ENCODE measurements at regions not wholly inside any gene's neighbourhood (a gene's known extent, or its start where the extent isn't known, plus 50 kb on each side); places are given as distances from the start of the nearest gene placed in this dataset.

DNA sequence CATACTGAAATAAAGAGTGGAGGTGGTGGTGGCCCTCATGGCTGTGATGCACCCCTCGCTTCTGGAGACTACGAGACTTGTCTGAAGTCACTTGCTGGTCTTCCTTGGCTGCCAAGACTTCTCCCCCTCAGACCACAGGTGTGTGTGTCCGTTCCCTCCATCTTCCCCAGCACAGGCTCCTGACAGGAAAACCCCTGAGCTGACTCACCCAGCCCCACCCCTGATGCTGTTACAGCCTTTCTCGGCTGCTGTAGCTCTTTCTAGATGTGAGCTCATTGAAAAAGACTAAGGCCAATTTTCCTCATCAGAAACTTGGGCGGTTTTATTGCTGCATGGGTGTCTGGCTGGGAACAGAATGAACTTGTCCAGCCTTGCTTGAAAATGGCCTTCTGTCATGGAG, 296.9 kb downstream of the TMEM114 start:
- TF ChIP-seq FOXM1 (IDR thresholded peaks at IDR 0.05; ENCODE audit: borderline replicate concordance, low read depth) (no peak), YY1 (IDR thresholded peaks at IDR 0.05; ENCODE audit: low read depth) (no peak), RAD21 (IDR thresholded peaks at IDR 0.05; ENCODE audit: low read depth) (no peak), TAF1 (IDR thresholded peaks at IDR 0.05; ENCODE audit: low read depth) (no peak), TEAD4 (IDR thresholded peaks at IDR 0.05) (no peak)
- TF ChIP-seq, protein P1, sequence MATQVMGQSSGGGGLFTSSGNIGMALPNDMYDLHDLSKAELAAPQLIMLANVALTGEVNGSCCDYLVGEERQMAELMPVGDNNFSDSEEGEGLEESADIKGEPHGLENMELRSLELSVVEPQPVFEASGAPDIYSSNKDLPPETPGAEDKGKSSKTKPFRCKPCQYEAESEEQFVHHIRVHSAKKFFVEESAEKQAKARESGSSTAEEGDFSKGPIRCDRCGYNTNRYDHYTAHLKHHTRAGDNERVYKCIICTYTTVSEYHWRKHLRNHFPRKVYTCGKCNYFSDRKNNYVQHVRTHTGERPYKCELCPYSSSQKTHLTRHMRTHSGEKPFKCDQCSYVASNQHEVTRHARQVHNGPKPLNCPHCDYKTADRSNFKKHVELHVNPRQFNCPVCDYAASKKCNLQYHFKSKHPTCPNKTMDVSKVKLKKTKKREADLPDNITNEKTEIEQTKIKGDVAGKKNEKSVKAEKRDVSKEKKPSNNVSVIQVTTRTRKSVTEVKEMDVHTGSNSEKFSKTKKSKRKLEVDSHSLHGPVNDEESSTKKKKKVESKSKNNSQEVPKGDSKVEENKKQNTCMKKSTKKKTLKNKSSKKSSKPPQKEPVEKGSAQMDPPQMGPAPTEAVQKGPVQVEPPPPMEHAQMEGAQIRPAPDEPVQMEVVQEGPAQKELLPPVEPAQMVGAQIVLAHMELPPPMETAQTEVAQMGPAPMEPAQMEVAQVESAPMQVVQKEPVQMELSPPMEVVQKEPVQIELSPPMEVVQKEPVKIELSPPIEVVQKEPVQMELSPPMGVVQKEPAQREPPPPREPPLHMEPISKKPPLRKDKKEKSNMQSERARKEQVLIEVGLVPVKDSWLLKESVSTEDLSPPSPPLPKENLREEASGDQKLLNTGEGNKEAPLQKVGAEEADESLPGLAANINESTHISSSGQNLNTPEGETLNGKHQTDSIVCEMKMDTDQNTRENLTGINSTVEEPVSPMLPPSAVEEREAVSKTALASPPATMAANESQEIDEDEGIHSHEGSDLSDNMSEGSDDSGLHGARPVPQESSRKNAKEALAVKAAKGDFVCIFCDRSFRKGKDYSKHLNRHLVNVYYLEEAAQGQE (IDR thresholded peaks at IDR 0.05; ENCODE audit: low read depth): no peak

Data from Ishikawa (cell line).